HG02981 (cell line): ENCODE measurements at regions not wholly inside any gene's neighbourhood (a gene's known extent, or its start where the extent isn't known, plus 50 kb on each side); places are given as distances from the start of the nearest gene placed in this dataset.
"Not testable (repeated sequence)": the region's sequence is repeated elsewhere in the genome, so short reads cannot be mapped to it uniquely, and the experiment has no call there.

Source experiments
- ATAC-seq: cut with Tn5 transposase; IDR thresholded peaks from one replicate; pipeline ENCODE4 v1.9.1; 2021; ENCODE audit warnings: mild to moderate bottlenecking, moderate library complexity; ENCODE audit not compliant: unreplicated experiment

DNA sequence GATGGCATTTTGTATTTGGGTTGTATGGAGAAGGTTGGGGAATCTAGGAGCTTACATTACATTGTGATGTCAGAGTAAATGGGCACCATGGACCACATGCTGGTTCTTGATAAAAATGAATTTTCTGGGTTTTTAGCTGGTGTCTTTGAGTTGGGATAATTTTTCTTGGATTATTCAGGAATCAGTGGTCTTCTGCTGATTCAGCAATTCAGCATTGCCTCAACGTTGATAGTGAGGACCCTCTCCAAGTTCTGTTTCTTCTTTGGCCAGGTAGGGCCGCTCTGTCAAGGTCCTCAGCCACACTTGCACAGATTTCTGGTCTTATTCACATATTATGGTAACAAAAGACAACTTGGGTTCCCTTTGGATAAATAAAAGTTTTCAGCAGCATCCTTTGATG is 312.0 kb upstream of the TPK1 start:
- ATAC-seq, result no peak

DNA sequence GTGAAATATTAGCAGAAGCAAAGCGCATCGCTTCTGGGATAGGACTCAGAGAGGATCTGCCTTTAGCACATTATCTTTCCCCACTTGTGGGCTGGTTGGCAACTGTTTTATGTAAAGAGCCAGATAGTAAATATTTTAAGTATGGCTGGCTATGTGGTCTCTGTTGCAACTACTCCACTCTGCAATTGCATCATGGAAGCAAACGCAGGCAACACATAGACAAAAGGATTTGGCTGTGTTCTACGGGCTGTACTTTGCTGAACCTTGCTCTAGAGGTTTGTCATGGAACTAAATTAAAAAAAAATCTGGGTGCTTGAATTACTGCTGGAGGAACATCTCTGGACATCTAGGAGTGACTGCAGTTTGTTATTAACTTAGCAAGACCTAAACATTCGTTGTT is 307.8 kb upstream of the TPK1 start:
- ATAC-seq, result no peak

DNA sequence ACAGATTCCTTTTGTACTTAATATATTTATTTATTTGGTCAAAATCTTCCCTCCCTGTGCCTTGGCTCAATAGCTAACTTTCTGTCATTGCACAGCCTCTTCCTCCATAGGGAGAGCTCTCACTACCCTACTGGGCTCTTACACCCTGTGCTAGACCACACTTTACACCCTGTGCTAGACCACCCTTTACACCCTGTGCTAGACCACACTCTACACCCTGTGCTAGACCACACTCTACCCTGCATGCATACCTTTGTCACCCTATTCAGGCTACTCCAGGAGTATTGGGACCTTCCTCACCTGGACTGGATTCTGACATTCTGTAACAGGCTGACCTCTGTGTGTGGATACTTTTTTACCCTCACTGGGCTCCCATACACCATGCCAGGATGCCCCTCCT is 298.5 kb upstream of the TPK1 start:
- ATAC-seq, result no peak

DNA sequence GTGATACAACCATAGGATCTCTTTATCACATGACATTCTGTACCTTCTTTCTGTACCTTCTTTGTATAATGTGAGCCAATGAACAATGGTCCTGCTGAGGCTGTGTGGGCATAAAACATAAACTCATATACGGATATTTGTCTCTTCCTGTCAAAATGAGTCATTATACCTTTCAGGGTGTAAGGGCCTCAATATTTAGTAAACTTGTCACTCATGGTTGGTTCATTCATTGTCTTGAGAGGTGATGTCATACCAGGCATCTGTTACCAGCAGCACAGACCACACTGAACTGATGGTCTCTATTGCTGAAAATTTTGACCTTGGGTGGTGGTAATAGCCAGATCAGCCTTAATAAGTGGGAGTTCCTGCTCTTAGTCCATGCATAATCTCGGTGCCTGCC is 287.6 kb upstream of the TPK1 start:
- ATAC-seq, result no peak

DNA sequence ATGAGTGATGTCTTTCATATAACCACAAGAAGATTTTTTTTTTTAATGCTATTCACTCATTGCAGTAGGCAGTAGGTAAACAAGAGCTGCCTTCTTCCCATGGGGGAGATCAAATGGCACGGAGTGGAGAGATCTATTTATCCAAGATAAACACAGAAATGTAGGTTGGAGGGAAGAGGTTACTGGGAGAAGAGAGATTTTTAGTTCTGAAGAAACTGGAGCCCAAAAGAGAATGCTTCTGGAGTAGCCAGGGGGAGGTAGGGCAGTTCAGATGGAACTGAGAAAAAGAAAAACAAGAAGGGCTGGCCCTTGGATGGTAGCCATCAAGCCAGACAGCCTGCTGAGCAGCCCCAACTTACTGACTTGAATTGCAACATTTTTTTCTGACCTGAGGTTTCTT is 270.1 kb upstream of the TPK1 start:
- ATAC-seq, result no peak

DNA sequence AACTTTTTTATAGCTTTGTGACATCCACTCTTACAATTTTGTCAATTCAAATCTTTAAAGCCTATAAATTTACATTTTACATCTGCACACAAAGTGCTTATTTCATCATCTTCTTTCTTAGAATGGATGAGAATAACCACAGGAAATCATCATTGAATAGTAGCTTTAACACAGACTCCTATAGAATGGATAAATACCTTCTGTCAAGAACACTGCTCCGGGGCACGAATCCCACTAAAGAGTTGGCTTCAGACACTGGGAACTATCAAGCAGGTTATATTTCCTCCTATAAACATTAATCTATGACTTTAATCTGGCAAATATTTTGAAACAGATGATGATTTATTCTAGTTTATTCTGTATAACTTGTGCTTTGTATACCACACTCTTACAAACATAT is 269.7 kb upstream of the TPK1 start:
- ATAC-seq, result no peak

DNA sequence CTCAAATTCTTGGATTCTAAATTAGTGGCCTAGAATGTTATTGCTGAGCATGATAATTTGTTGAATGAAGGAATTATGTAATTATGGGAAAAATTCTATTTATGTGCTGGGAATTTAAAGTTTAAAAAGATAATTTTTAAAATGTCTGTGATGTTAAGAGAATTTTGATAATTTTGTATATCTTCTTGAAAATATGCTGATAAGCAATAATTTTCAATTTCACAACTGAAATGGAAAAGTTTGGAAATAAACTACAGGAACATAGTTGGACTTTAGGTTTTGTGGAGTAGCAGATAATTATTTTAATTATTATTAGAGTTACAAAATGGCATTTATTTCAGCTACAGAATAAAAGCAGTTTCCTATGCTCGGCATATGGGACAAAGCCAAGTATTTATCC is 268.5 kb upstream of the TPK1 start:
- ATAC-seq, result no peak

DNA sequence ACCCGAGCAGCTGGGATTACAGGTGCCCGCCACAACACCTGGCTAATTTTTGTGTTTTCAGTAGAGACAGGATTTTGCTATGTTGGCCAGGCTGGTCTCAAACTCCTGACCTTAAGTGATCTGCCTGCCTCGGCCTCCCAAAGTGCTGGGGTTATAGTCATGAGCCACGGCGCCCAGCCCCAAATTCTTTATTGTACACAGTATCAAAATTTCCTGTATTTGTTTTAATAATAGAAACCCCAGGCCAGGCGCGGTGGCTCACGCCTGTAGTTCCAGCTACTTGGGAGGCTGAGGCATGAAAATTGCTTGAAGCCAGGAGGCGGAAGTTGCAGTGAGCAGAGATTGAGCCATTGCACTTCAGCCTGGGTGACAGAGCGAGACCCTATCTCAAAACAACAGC is 266.3 kb upstream of the TPK1 start:
- ATAC-seq, result not testable (repeated sequence)

DNA sequence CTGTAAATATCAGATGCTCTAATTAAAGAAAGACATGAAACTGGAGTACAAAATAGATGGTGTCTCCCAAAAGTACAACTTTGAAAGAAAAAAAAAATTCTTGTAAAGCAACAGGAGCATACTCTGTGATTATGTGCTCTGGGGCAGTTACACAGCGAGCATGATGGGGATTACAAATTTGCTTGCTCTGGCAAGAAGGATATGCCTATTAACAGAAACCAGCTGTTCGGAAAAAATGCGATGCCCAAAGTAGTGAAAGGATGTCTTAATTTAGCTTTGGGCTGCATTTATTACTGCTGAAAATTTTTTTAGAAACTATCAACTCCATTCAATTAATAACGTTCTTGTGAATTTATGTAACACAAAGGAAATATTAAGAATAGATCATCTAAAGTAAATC is 256.9 kb upstream of the TPK1 start:
- ATAC-seq, result no peak

DNA sequence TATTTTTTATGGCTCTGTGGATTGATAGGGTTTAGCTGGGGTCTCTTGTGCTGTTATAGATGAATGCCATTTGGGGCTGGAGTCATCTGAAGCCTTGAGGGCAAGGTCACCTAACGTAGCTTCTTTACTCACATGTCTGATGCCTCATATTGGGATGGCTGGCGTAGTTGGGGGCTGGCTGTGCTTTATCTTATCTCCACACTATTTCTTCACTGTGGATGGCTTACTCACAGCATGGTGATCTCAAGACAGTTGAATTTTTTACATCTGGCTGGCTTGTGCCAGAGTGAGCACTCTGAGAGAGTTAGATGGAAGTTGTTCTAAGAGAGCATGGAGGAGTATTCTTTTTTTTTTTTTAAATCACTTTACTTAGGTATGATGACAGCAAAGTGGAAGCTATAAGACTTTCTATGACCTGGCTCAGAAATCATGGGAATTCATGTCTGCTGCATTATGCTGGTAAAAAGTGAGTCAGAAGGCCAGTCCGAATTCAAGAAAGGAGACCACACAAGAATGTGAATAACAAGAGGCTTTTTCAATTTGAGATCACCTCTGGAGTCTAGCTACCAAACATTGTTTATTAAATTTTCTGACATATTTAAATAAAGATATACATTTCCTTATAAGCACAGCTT is 252.4 kb upstream of the TPK1 start:
- ATAC-seq, result no peak

DNA sequence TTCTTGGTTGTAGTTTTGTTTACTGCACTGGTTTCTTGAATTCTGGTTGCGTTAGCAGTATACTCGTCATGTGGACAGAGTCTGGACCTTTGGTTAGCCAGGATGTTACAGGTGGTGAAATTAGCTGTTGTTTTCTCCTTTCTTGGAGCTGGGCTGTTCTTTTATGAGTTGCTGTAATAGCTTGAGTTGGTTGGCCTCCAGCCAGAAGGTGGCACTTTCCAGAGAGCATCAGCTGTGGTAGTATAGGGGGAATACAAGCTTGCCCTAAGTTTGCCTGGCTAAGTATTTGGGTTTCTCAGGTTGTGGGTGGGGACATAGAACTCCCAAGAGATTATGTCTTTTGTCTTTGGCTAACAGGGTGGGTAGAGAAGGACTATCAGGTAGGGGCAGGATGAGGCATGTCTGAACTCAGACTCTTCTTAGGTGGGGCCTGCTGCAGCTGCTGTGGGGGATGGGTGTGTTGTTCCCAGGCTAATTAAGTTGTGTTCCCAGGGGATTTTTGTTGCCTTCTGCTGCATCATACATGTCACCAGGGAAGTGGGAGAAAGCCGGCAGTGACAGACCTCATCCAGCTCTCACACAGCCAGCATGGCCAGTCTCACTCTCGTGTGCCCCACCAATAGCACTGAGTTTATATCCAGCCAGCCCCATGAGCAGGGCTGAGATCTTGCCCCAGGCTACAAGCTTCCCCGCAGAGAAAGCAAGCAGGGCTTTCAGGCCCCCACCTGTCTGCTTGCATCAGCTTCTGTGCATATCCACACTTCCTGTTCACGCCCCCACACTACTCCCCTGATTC is 246.7 kb upstream of the TPK1 start:
- no peak for ATAC-seq

DNA sequence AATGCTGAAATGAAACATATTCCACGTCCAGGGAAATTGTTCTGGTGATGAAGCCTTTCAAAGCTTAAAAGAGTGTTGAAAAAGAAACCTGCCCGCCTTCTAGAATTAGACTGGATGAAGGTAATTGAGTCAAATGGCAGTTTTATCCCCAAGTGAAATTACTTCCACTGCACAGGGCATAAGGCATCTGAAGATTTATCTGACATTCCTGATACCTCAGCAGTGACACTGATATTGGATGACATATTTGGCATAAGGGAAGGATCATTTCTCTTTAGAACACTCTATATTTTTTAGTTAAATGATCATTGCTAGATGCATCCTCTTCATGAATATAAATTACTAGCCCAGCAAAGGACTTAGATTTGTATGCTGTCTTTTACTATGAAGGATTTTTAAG is 229.6 kb upstream of the TPK1 start:
- no peak for ATAC-seq

DNA sequence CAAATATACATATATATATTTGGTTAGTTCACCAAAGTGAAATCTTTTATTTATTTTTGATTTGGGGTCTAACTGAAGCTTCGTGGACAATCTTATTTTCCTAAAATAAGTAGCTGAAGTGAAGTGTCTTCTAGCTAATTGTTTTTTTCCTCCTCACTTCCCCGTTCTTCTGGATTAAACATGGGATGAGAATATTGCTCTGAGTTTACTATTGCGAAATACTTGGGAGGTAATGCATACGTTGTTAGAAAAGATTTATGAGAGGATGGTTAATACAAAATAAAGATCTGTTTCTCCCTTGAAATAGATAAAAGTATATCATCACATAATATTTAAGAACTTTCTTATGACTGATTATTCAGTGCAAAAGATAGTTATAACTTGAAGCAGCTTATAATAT is 228.3 kb upstream of the TPK1 start:
- no peak for ATAC-seq

DNA sequence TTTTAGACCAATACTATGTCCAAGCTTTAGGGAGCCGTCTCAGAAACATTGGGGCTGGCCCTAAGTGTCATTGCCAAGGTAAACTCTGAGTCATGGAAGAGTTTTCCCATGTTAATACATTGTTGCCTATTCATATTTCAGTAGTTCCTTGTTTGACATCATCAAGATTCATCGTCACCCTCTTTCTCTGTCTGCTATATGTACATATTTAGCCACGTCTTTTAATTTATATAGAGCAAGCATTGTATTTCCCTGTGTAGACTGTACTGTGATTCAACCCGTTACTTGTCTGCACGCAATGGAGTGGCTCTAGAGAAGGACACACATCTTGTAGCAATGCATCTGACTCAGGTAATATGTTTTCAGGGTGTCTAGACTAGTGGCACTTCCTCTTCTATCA is 217.9 kb upstream of the TPK1 start:
- ATAC-seq, result no peak

DNA sequence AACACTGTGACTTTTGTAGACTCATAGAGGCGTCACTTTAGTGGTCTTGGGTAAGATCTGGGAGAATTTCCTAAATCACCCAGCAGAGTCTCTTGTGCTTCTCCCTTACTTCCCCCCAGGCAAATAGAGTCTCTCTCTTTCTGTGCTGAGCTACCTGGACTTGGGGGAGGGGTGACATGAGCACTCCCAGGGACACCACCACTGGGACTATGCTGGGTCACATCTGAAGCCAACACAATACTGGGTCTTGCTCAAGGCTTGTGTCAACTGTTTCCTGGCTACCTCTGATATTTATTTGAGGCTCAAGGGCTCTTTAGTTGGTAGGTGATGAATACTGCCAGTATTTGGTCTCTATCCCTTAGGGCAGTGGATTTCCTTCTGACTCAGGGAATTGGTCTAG is 214.6 kb upstream of the TPK1 start:
- ATAC-seq, result no peak

DNA sequence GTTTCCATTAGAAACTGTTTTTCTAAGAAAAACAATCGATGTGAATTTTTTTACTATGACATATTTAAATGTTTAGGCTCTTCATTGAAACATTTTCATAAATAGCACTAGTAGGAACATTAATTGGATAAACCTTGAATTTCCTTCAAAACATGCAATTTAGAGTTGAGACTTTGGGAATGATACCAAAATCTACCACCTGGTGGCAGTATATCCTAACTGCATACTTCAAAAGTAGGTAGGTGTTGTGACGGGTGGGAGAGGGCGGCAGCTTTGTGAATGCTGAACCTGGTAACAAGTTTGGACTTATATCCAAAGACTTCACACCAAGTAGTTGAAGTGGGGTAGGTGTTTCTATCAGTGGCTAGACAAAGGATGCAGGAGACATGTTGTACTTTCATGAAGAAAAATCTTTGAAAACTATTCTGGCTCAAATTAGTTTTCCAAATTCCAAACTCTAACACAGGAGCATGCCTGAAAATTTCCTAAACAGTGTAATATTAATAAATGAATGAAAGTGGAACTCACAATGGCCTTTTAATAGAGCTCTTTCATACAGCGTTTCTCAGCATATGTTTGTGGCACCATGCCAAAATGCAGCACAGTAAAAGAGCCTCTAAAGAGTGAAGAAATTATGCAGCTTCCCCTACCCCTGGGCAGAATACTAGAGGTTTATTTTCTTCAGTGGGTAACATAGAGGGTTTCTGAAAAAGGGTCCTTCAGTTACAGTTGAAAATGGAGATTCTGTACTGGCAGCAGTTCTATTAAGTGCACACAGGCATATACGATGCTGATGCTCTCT is 201.0 kb upstream of the TPK1 start:
- peak; percentile 94 for ATAC-seq

DNA sequence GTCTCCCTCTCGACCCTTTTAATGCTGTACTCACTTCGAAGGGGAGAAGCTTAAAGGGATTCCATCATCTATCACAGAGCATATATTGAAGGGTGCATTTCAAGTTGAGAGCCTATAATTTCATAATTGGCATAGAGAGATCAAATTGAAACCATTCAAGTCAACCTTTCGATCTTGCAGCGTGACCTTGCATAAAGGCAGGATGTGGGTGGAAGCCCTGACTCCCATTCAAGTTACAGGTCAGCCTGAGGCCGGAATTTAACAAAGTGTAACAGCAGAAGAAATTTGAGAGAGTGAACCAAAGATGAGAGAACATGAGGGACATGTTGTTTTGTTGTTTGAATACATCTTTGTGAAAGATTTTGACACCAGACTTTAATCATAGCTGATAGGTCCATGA is 195.3 kb upstream of the TPK1 start:
- ATAC-seq, result no peak

DNA sequence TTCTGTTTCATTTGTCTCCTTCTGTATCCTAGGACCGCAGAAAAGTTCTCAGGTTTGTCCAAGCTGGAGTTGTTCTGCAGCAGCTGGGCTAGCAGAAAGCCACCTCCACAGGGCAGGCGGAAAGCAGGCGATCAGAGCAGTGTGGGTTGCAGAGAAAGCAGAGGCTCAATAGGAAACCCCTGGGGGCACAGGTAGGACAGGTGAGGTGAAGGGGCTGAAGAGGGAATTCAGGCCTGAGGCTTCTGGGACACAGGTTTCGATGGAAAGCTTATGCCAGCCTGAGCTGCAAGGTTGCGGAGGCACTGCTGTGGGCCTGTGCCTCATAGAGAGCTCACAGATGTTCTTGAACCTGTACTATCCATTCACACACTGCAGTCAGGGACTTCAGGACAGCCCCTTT is 194.9 kb upstream of the TPK1 start:
- no peak for ATAC-seq

DNA sequence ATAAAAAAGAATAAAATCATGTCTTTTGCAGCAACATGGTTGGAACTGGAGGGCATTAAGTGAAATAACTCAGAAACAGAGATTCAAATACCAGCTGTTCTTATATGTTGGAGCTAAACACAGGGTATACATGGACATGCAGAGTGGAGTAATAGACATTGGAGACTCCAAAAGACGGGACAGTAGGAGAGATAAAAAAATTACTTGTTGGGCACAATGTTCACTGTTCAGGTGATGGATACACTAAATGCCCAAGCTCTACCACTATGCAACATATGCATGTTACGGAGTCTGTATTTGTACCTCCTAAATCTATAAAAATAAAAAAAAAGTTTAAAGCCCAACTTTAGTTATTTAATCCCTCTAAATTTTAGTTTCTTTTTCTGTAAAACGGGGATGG is 184.6 kb upstream of the TPK1 start:
- no peak for ATAC-seq

DNA sequence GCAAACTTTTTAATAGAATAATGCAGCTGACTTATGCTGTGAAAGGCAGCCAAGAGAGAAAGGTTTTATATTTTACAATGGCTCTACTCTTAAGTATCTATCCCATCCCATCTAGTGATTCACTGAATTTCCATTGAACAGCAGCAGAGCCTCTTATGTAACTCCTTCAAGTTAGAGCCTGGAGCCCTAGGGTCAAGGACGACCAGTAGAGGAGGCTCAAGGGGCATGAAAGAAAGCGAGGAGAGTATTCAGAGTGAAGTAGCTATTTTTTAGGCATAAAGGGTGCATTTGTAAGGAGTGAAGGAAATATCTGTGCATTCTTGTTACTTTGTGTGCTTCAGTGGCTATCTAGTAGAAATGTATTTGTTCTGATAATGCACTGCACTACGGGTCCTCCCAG is 180.2 kb upstream of the TPK1 start:
- no peak for ATAC-seq

DNA sequence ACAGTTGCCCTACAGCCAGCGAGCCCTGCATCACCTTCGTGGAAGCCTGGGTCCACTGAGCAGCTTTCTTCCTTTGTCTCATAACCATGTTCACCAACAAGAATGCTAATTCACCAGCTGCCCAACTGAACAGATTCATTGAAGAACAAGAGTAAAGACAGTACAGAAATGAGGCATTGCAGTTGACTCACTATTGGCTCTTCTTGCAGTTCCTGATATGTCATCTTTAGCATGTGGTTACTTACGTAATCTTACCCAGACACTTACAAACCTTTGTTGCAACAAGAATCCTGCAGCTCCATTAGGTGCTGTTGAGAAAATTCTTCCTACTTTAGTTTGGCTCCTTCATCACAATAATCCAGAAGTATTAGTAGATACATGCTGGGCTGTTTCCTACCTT is 174.0 kb upstream of the TPK1 start:
- ATAC-seq, result no peak

DNA sequence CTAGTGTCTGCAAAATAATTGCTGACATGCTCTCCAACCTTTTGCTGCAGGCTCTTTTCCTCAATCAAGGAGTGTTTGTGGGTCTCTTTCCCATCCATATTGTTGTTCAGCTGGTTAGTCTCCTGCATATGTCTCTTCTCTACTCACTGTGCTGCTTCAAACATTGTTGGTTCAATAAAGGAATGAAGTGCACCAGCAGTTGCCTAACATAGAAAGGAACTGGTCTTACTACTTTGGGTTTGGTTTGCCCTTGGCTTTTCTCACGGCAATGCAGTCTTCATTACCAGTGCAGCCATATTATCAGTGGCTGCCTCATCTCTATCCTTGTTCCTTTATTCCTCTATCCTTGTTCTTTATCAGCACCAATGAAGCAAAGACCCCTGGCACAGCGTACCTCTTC is 169.7 kb upstream of the TPK1 start:
- no peak for ATAC-seq
